KOPT-K1 (cell line): ENCODE measurements at regions not wholly inside any gene's neighbourhood (a gene's known extent, or its start where the extent isn't known, plus 50 kb on each side); places are given as distances from the start of the nearest gene placed in this dataset.

ENCODE experiments used
- H3K27ac ChIP-seq: fragments of 200-600 bp; sonication (generic); 2 replicates; pipeline ENCODE4 v1.5.1; 2016; ENCODE audit warnings: antibody characterized with exemption, mild to moderate bottlenecking, low read depth, low read length; ENCODE audit not compliant: poor library complexity, severe bottlenecking
- H3K36me3 ChIP-seq: fragments of 200-600 bp; sonication (generic); 2 replicates; pipeline ENCODE4 v1.5.1; 2017; ENCODE audit warnings: antibody characterized with exemption, mild to moderate bottlenecking, low read length, moderate library complexity; ENCODE audit not compliant: insufficient read depth
- H3K9me3 ChIP-seq: fragments of 200-600 bp; sonication (generic); 2 replicates; pipeline ENCODE4 v1.5.1; 2017; ENCODE audit warnings: antibody characterized with exemption, low read length, mild to moderate bottlenecking; ENCODE audit not compliant: insufficient read depth, poor library complexity, severe bottlenecking

DNA sequence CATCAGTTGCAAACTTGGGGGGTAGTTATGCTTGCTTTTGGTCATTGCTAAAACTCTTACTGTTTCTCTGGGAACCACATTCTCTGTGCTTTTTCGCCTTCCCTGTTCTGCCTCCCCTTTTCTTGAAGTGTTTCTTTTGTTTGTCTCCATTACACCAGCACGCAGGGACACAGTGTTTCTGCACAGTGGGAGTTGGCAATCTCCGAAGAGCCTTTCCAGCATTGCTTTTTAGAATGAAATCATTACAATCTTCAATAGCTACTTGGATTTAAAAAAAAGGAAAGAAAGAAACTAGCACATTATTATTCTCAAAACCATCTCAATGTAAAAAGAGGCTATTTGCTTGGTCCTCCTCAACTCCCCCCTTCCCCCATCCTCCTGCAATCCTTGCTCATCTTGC lies 536.7 kb upstream of the MMS22L start:
- H3K9me3 ChIP-seq, result no peaks in the 10 kb centered on the region
- no peaks in the 10 kb centered on the region for H3K36me3 ChIP-seq
- no peak overlapping the region for H3K27ac ChIP-seq

DNA sequence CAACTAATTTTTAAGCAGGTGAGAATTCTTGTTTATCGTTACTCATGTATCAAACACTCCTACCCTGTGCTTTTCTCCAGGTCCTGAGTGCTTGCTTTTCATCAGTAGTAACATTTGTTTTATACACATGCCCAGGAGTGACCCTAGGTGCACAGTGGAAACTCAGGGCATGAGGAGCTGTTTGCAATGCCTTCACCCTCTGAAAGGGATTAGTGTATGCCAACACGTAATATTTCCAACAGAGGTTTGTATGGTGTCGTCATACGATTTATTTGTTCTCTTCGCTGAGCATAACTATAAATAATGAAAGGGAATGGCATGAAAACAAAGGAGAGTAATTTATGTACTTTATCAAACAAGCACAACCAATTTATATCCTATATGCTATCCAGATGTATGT lies 537.4 kb upstream of the MMS22L start:
- no peaks in the 10 kb centered on the region for H3K9me3 ChIP-seq
- no peaks in the 10 kb centered on the region for H3K36me3 ChIP-seq
- H3K27ac ChIP-seq, result no peak overlapping the region

DNA sequence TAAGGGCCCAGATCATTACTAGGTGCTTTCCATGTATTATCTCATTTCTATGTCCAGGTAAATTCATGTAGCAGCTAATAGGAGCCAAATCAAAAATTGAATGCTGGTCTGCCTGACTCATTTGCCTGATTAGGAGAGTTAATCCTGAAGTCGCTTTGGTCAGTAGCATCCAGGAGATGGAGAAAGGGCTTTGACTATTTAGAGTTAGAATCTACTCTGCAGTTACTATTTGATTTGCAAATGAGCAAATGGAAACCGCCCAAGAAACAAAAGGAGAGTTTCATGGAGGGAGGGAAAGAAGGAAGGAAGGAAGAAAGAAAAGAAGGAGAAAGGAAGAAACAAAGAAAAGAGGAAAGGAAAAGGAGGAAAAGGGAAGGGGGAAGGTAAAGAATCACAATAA lies 539.6 kb upstream of the MMS22L start:
- Histone ChIP-seq H3K27ac (no peak overlapping the region), H3K36me3 (no peaks in the 10 kb centered on the region), H3K9me3 (no peaks in the 10 kb centered on the region)

DNA sequence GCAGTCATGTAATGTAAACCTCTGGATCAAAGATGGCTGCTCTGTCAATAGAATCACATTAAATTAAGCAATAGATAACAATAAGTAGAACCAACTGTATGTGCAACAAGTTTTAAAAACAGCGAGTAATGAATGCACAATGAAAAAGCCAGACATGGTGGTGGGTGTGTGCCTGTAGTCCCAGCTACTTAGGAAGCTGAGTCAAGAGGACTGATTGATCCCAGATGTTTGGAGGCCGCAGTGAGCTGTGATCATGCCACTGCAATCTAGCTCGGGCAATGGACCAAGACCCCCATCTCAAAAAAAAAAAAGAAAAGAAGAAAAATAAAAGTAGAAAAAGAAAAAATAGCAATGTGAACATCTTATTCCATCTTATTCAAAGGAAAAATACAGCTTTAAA lies 558.7 kb upstream of the MMS22L start:
- Histone ChIP-seq H3K36me3 (no peaks in the 10 kb centered on the region), H3K27ac (no peak overlapping the region), H3K9me3 (no peaks in the 10 kb centered on the region)

DNA sequence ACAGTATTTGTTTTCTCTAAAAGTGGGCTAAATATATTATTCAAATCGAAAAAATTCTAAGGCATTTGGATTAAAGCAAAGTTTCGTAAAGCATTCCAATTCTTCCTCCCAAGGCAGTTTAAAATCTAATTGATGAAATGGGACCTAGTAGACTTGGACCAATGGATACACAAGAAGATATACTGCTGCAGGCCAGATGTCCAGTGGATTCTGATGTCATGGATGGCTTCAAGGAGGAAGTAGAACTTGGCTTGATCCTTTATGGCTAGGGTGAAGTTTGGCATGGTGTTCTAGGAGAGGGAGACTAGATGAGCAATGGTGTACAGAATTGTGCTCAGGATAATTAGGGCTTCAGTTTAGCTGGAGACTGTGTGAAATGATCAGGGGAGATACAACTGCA lies 559.5 kb upstream of the MMS22L start:
- no peak overlapping the region for H3K27ac ChIP-seq
- H3K36me3 ChIP-seq, result no peaks in the 10 kb centered on the region
- no peaks in the 10 kb centered on the region for H3K9me3 ChIP-seq

DNA sequence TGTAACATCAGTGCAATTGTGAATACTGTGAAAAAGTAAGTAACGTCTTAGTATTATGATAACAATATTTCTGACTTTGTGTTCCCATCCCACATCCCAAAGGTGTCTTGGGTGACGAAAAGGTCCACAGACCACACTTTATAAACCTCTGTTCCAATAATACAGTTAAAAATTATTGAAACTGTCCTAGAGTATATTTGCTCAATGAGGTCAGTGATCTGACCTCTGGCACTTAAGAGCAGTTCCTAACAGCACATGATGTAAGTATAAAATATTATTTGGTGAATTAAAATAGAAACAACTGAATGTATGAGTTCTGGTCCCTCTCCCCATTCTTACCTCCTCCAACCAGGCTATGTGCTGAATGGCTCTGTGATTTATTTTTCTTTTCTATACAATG lies 566.4 kb upstream of the MMS22L start:
- no peaks in the 10 kb centered on the region for H3K9me3 ChIP-seq
- H3K27ac ChIP-seq, result no peak overlapping the region
- no peaks in the 10 kb centered on the region for H3K36me3 ChIP-seq

DNA sequence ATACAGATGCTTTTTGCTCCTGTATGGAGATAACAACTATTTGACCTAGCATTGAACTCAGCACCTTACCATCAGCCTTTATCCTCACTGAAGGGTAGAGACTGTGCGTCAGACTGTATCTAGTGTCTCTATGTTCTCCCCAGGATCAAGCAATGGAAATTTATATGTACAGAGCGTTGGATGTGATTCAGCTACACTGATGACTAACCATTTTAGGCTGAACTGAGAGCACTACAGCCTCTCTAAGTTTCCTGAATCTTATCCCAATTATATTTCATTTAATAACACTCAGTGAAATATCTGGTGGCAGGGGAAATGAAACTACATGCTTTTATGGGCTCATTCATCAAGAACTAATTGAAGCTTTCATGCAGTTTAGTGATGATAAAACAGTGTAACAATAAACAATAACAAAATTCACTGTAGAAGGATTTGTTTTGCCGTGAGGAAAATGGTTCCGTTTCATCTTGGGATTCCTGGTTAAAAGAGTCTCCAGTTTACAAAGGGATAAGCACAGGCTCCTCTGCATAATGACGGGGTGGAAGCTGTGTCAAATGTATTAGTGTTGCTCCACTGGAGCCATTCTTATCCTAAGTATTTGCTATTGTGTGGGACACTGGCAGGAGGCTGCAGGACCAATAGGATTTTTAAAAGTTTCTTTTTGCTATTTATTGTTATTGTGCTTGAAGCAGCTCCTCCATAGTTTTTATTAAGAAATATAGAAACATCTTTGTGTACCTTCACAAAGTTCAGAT lies 567.6 kb upstream of the MMS22L start:
- no peak overlapping the region for H3K27ac ChIP-seq
- no peaks in the 10 kb centered on the region for H3K36me3 ChIP-seq
- no peaks in the 10 kb centered on the region for H3K9me3 ChIP-seq

DNA sequence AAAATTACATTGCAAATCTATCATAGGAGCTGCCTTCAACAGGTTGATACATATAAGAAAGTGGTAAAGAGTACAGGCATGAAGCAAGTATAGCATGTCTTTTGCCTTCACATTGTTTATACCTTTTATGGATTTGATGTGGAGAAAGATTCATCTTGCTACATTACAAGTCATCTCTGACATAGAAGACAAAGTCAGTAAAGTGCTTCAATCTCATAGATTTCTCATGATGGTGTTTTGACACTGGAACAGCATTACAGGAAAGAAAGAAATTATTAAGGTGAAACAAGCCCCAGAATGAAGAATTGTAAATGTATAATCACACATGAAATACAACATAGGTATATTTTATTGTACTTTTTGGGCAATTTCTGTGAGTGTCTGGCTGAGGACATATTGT lies 580.7 kb upstream of the MMS22L start:
- H3K9me3 ChIP-seq, result no peaks in the 10 kb centered on the region
- H3K36me3 ChIP-seq, result no peaks in the 10 kb centered on the region
- no peak overlapping the region for H3K27ac ChIP-seq

DNA sequence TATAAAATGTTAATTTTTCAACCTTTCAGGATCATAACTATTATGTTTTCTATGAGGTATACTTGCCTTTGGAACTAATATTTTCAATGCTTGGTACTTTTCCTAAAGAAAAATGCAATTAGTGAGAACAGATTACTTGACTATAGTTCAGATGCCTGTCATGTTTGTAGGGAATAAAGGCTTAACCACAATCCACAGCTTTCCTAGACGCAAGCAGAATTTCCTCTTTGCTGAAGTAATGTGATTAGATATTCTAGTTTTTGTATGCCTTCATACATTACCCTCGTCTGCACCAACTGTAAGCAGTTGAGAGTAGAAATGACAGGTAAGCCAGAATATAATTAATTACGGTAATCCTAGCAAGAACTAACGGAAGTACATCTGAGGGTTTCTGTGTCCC lies 581.4 kb upstream of the MMS22L start:
- Histone ChIP-seq H3K36me3 (no peaks in the 10 kb centered on the region), H3K27ac (no peak overlapping the region), H3K9me3 (no peaks in the 10 kb centered on the region)

DNA sequence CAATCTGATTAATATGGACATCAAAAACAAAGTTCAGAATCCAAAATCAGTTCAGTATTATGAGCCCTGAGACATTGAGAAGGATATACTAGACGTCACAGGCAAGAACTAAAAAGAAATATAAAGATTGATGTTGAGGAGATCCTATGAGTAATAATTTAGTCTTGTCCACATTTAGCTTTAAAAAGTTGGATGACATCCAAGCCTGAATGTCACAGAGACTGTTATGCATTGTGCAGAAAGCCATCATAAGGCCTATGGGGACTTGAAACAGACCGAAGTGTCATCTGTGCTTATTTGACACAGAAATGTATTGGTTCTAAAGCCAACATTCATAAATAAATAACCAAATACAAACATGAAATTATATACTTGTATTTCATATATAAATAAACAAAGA lies 581.8 kb upstream of the MMS22L start:
- H3K36me3 ChIP-seq, result no peaks in the 10 kb centered on the region
- no peaks in the 10 kb centered on the region for H3K9me3 ChIP-seq
- no peak overlapping the region for H3K27ac ChIP-seq

DNA sequence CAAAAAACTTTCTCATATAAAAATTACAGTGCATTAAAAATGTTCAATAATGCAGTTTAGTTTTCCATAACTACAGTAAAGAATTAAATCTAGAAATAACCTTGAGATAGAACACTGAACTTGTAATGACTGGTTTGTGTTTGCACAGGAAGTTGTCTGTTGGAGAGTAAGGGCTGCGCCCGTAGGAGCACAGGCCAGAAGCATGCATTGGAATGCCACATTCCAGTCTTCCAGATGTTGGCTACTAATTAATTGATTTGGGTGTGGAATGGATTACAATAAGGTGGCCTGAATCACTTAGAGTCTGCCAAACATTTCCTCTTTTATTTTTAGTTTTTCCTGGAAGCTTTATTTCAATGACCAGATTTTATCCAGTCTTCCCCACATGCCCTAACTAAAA lies 582.6 kb upstream of the MMS22L start:
- Histone ChIP-seq H3K36me3 (no peaks in the 10 kb centered on the region), H3K9me3 (no peaks in the 10 kb centered on the region), H3K27ac (no peak overlapping the region)

DNA sequence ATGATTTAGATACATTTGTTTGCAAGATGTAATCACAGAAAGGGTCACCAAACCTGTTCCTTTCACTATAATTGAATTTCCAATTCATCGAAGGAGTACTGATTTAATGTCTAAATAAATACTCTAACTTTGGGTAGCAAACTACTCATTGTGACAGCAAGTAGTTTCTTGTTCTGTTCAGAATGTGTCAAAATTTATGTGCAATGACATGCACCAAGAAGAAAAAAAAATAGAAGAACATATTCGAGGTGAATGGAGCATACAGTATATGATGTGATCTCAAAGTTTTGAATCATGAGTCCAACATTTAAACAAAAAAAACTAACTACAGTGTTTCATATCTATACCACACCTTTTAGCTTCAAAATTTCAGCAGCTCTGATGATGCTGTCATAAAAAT lies 583.6 kb upstream of the MMS22L start:
- H3K9me3 ChIP-seq, result no peaks in the 10 kb centered on the region
- H3K36me3 ChIP-seq, result no peaks in the 10 kb centered on the region
- no peak overlapping the region for H3K27ac ChIP-seq

DNA sequence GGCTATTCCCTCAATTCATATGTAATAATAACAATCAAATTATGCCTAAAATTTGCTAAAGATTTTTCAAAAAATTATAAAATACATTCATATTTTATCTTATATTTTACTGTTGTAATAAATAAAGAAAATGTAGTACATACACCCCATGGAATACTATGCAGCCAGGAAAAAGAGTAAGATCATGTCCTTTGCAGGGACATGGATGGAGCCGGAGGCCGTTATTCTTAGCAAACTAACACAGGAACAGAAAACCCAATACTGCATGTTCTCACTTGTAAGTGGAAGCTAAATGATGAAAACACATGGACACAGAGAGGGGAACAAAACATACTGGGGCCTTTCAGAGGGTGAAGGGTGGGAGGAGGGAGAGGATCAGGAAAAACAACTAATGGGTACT lies 584.2 kb upstream of the MMS22L start:
- Histone ChIP-seq H3K27ac (no peak overlapping the region), H3K36me3 (no peaks in the 10 kb centered on the region), H3K9me3 (no peaks in the 10 kb centered on the region)

DNA sequence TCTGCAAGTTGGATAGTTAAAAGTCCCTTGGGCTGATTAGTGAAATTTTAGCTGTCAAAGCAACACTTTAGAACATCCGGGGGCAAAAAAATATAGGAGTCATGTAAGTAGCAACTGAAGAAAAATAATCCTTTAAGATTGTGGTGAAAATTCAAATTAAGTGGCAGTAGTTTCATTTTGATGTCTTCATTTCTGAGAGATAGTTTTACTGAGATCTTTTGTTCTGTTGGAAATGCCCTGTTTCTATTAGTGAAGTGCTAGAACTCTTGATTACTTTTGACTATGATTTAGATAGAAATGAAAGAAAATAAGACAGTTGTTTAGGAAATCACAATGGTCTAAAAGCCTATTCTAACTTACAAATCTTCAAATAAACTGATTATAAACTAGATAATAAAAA lies 587.3 kb upstream of the MMS22L start:
- H3K36me3 ChIP-seq, result no peaks in the 10 kb centered on the region
- no peak overlapping the region for H3K27ac ChIP-seq
- no peaks in the 10 kb centered on the region for H3K9me3 ChIP-seq

DNA sequence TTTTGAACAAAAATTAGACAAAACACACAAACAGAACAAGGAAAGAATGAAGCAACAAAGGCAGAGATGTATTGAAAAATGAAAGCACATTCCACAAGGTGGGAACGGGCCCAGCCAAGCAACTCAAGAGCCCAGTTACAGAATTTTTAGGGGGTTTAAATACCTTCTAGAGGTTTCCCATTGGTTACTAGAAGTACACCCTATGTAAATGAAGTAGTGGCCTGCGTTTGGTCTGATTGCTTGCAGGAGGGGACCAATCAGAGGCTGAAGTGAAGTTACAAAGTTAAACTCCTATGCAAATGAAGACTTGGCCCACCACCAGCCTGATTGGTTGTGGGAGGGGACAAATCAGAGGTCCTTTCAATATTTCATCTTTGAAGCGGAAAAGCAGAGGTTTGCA lies 593.7 kb upstream of the MMS22L start:
- H3K9me3 ChIP-seq, result no peaks in the 10 kb centered on the region
- no peaks in the 10 kb centered on the region for H3K36me3 ChIP-seq
- no peak overlapping the region for H3K27ac ChIP-seq

DNA sequence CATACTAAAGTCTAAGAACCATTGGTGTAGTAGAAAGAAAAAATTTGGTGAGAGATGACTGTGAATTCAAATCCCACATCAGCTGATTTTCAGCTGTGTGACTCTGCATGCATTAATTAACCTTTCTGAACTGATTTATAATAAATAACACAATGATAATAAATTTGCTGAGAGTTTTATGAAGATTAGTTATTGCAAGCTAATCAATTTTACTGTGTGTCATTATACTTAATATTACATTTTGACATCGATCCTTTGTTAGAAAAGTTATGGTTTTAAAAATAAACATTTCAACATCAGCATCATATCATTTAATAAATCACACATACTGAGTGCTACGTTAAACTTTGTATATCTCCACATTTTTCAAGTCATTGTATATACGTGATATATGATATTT lies 599.7 kb upstream of the MMS22L start:
- Histone ChIP-seq H3K9me3 (no peaks in the 10 kb centered on the region), H3K27ac (no peak overlapping the region), H3K36me3 (no peaks in the 10 kb centered on the region)
